ENCODE measurements at regions not wholly inside any gene's neighbourhood (a gene's known extent, or its start where the extent isn't known, plus 50 kb on each side); places are given as distances from the start of the nearest gene placed in this dataset.
A peak's percentile ranks its signal among the peaks of the same experiment; 100 is the strongest.

- TF ChIP-seq CTCF (IDR thresholded peaks at IDR 0.05; ENCODE audit: low read depth, low read length) = no peak
- DNase-seq (ENCODE audit: extremely low read depth, low read depth) = no peak
These were observed 108.7 kb upstream of the PLS3 start for GRCh38 chrX:115452251-115452650.

DNA sequence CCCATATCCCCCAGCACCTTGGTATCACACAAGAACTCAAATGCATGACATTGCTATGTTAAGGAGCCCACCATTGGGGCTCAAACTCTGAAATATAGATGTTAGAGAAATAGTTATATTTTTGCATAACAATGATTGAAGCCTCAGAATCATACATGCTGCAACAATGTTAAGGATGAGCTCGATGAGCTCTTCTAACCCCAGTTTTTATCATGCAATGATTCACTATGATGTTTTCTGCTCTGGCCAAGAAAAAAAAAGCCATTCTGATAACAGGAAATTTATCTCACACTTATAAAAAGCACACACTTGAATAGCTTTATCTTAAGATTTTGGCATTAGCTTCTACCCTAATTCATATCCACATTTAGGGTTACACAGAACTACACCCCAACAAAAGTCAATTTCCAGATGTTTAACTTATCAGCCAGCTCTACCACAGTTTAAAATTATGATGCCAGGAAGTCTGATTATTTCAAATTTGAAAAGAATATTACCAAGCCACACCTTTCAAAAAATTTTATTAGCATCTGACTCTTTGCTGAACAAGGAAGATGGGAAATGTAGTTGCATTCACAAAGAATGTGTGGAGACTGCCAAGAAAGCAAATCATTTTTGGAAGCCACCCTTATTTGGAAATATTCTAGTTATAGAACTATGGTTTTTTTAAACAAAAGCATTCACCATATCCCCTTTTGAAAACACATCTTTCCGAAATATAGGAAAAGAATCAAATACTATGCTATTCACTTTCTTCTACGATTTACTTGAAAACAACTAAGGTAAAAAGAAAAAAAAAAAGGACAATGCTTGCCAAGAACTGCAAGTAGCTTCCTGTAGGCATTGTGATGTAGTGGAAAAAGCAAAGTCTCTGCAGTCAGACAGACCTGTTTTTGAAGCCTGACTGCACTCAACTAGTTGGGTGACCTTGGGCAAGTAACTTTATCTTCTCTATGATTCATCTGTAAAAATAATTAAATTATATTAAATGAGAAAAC is 100.8 kb upstream of the PLS3 start:
- peak; percentile 15 for DNase-seq (ENCODE audit: extremely low read depth, low read depth)
- TF ChIP-seq CTCF (IDR thresholded peaks at IDR 0.05; ENCODE audit: low read depth, low read length) = no peak

DNA sequence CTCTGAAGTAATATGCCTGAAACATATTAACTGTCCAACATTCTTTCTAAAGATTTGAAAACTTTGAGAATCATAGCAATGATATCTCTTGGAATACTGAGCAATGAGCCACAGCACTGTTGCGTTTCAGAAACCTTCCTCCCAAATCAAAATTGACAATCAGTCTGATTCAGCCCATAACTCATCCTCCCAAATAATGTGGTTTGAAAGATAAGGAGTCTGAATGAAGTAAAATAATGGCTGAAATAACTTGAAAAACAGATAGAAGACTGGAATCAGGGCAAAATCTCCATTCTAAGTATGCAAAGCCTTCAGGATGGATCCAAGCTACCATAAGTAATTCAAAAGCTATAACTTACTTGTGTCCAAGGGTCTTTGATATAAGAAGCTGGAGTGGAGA is 98.6 kb upstream of the PLS3 start:
- no peak for DNase-seq (ENCODE audit: extremely low read depth, low read depth)
- TF ChIP-seq CTCF (IDR thresholded peaks at IDR 0.05; ENCODE audit: low read depth, low read length) = no peak

- no peak for TF ChIP-seq CTCF (IDR thresholded peaks at IDR 0.05; ENCODE audit: low read depth, low read length)
- DNase-seq (ENCODE audit: extremely low read depth, low read depth) = no peak
These were observed 93.0 kb upstream of the PLS3 start for GRCh38 chrX:115467961-115468360.

DNA sequence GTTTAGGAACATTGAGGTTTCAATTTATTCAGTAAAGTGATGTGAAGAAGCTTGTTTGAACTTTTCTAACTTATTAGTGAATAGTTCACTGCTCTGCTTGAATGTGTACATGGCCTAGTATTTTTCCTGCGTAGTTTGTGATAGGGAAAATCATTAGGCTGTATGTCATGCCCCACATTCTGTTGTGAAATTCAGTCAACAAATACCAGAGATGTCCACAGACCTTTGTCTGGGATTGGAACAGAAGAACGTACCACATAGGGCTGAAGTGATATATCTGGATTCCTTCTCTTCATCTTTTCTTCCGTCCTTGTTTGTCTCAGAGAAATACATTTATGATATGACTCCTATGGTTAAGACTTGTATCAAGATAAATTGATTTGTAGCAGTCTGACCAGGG is 88.8 kb upstream of the PLS3 start:
- no peak for TF ChIP-seq CTCF (IDR thresholded peaks at IDR 0.05; ENCODE audit: low read depth, low read length)
- no peak for DNase-seq (ENCODE audit: extremely low read depth, low read depth)

GRCh38 chrX:115486510-115486909 is 74.5 kb upstream of the PLS3 start:
- no peak for TF ChIP-seq CTCF (IDR thresholded peaks at IDR 0.05; ENCODE audit: low read depth, low read length)

DNA sequence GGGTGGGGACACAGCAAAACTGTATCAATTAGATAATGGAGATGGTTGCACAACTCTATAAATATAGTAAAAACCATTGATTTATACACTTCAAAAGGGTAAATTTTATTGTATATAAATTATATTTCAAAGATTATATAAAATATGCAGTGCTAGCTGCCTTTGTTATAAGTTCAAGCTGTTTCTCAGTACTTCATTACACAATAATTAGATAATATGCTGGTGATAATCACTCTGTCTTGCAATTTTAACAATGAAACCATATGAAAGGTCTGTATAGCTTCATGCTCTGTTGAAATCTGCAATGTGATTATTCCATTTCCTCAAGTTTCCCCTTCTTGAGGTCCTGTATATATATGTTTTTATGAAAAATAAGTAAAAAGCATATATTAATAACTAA is 73.4 kb upstream of the PLS3 start:
- DNase-seq (ENCODE audit: extremely low read depth, low read depth) = no peak
- no peak for TF ChIP-seq CTCF (IDR thresholded peaks at IDR 0.05; ENCODE audit: low read depth, low read length)

More at GRCh38 chrX:115486510-115486909, 74.5 kb upstream of the PLS3 start:
- DNase-seq (ENCODE audit: extremely low read depth, low read depth) = no peak
